Fibroblast of gingiva (primary cell): ENCODE measurements at regions not wholly inside any gene's neighbourhood (a gene's known extent, or its start where the extent isn't known, plus 50 kb on each side); places are given as distances from the start of the nearest gene placed in this dataset.
"Not testable (repeated sequence)": the region's sequence is repeated elsewhere in the genome, so short reads cannot be mapped to it uniquely, and the experiment has no call there.

Experiments used
- DNase-seq: peaks from one replicate; pipeline ENCODE4 v3.0.0-alpha.2; 2011; ENCODE audit warnings: low read depth

DNA sequence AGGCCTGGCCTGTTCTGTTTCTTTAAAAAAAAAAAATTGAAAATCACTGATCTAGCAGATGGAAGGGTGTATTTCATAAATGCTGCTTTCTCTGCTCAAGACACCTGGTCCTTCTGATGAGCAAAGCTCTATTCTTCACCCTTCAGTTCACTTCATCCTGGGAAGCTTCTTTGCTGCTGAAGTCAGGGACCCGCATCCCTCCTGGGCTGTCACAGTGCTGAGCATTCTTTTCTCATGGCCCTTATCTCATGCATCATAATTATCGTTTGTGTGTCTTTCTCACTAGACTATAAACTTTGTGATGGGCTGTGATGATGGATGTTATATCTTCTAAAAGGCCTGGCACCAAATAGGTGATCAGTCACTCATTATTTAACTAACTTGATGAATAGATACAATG is 461.0 kb downstream of the GADD45G start:
- DNase-seq, result no peak

GRCh38 chr9:90069085-90069484 is 464.3 kb downstream of the GADD45G start:
- DNase-seq, result no peak

GRCh38 chr9:90070056-90070455 is 465.2 kb downstream of the GADD45G start:
- no peak for DNase-seq

GRCh38 chr9:90070469-90070868 is 465.7 kb downstream of the GADD45G start:
- no peak for DNase-seq

DNA sequence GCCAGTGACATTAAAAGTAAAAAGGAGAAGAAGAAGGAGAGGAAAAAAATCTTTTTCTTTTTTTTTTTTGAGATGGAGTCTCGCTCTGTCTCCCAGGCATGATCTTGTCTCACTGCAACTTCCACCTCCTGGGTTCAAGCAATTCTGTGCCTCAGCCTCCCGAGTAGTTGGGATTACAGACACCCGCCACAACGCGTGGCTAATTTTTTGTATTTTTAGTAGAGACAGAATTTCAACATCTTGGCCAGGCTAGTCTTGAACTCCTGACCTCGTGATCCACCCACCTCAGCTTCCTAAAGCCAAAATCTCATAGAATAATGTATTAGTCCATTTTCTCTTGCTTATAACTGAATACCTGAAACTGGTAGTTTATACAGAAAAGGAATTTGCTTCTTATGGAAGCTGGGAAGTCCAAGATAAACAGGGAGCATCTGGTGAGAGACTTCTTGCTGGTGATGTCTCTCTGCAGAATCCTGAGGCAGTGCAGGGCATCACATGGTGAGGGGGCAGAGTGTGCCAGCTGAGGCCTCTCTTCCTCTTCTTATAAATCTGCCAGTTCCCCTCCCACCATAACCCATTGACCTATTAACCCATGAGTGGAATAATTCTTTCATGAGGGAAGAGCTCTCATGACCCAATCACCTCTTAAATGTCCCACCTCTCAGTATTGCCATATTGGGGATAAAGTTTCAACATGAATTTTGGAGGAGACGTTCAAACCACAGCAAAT is 466.3 kb downstream of the GADD45G start:
- DNase-seq, result no peak

DNA sequence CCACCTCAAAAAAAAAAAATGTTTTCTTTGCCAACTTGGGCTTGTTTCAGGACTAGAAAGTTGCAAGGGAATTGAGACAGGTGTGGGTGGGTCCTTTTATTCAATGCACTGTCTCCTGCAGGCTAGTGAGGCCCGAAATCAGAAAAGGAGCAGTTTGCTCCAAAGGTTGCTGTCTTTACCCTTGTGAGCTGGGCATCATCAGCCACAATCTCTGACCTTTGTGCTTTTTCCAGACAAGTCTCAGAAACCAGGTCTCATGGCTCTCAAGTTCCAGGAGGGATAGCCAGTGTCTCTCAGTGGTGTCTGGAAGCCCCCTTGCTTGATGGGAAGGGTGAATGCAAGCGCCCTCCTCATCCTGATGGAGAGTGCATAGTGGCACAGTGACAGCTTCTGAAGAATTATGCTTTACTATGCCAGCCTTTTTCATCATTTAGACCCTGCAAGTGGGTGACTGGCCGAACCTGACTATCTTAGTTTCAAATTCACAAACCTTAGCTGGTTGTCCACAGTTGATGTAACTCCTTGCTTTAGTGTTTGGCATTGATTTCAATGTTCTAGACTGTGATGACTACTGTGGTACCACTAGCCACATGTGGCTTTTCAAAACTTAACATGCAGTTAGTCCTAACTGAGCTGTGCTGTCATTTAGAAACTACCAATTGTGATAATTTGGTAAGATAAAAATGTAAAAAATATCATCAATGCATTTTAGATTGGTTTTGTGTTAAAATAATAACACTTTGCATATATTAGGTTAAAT is 468.6 kb downstream of the GADD45G start:
- DNase-seq, result no peak

GRCh38 chr9:90074316-90074962 is 469.6 kb downstream of the GADD45G start:
- no peak for DNase-seq

GRCh38 chr9:90077598-90077997 is 472.8 kb downstream of the GADD45G start:
- not testable (repeated sequence) for DNase-seq

DNA sequence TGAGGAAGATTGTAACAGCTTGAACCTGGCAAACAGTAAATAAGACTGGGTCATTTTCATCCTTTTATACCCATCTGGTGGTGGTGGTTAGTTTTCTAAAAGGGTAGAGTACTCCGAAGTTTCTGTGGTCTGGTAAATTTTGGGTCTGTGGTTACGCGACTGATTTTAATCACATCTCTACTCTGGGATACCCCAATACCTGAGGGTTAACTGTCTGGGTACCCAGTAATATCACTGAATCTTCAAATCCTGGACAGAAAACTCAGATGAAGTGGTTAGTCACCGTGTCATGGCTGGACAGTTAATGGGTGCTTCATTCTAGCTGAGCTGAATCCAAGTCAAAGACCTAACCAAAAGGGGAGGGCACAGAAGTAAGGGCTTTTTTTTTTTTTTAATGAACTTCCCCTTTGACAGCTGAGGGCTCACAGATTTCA is 474.2 kb downstream of the GADD45G start:
- no peak for DNase-seq

- no peak for DNase-seq
These were observed 480.8 kb downstream of the GADD45G start for GRCh38 chr9:90085633-90086032.

DNA sequence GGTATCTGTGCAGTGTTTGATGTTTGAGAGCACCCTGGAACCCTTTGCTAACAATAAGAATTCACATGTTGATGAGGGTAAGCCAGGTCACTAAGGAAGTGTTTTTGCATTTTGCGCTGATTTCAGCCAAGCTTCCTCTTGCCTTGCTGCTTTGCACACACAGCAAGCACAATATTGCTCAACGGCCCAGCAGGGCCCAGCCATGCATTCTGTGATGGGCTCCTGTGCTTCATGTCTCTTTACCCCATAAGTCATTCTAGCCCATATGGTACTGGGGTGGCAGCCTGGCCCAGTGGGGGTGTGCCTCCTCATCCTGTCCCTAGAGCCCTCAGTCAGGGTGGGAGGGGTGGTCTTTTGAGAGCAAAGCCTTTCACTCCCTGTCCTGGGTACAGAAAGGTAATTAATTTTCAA is 481.3 kb downstream of the GADD45G start:
- DNase-seq, result no peak

- no peak for DNase-seq
These were observed 483.6 kb downstream of the GADD45G start for GRCh38 chr9:90088434-90088833.

DNA sequence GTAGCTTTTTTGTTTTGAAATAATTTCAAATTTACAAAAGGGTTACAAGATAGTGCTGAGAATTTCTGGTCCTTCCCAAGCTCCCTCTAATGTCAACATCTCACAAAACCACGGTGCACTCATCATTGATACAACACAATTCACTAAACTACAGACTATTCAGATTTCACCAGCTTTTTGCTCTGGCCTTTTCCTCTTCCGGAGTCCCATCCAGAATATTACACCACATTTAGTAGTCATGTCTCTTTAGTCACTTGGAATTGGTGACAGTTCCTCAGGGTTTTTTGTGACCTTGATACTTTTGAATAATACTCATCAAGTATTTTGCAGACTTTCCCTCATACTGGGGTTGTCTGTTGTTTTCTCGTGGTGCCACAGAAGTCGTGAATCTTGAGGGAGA is 484.0 kb downstream of the GADD45G start:
- DNase-seq, result no peak

DNA sequence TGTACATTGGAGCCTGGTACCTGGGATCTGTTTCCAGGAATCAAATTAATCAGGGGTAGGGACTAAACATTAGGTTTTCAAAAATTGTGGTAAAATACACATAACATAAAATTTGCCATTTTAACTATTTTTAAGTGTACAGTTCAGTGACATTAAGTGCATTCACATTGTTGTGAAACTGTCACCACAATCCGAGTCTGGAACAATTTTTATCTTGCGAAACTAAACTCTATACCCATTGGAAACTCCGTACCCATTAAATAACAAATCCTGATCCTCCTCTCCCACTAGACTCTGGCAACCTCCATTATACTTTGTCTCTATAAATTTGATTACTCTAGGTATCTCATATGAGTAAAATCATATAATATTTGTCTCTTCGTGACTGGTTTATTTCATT is 486.2 kb downstream of the GADD45G start:
- DNase-seq, result no peak

DNA sequence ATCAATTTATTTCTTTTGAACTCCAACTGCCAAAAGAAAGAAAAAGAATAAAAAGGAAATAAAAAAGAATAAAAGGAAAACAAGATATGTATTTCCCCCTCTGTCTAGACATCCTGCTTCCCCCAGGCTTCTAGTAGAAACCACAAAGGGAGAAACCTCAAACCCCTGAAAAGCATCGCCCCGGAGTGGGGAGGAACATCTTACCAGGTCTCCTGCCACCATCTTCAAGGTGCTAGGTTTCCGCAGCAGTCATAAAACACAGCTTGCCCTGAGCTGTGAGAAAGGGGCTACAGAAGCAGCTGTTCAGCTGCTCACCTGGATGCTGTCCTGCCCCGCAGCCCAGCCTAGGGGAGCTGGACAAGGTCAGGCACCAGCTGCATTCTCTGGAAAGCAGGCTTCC is 487.7 kb downstream of the GADD45G start:
- DNase-seq, result no peak

GRCh38 chr9:90095682-90096081 is 490.9 kb downstream of the GADD45G start:
- DNase-seq, result no peak

- no peak for DNase-seq
These were observed 492.4 kb downstream of the GADD45G start for GRCh38 chr9:90097237-90097636.

- DNase-seq, result no peak
These were observed 493.6 kb downstream of the GADD45G start for GRCh38 chr9:90098408-90098807.

DNA sequence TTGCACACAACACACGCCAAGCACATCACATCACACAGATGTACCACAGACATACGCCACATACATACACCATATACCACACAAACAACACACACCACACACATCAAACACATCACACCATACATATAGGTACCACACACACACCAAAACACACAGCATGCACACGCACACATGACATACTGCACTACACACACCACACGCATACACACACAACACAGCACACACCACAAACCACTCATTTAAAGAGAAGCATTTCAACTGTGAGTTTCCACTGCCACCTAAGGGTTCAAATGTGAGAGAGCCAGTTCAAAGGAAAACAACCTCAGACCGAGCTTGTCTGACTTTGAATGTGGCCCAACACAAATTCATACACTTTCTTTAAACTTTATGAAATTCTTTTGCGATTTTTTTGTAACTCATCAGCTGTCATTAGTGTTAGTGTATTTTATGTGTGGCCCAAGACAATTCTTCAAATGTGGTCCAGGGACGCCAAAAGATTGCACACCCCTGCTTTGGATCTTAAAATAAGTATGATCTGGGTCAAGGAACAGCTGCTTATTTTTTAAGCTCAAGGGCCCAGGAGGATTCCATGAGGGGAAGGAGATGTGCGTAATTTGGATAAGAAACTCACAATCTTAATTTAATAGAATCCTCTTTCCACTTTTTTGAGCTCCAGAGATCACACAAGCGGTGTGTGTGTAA is 494.6 kb downstream of the GADD45G start:
- no peak for DNase-seq

DNA sequence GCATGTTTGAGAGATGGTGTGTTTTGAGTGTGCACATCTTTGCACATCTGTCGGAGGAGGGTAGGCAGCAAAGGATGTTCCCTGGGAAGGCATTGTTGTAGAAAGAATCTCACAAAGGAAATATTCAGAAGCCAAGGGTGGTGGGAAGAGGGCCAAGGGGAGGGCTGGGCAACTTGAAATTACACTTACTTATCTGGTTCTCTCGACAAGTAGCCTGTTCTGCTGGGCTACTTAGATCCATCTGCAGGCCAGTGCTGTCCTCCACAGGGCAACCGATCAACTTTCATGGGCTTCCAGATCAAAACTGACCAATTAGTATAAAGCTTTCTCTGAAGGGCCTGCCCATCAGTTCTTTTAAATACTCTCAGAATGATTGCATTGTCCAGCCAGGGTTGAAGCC is 495.2 kb downstream of the GADD45G start:
- DNase-seq, result no peak

DNA sequence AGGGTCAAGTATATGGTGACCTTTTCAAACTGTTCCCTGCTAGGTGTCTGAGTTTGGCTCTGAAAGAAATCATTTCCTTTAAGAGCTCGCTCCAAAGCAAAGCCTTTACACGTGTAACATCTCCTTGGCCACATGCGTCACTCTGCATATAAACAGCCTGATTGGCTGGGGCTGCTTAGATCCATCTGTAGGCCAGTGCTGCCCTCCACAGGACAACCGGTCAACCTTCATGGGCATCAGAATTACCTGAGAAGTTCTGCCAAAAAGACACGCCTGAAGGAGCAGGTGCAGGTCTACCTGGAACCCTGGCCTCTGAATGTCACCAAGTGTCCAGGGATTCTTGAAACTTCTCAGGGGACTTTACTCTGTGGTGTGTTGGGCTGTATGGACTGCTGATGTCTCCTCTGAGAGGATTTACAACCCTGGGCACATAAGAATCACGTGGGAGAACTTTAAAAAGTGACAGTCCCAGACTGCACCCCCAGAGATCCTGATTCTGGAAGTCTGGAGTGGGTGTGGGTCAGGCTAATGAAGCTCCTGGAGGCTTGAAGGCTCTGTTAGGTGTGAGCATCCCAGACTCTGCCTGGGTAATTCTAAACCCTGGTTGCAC is 497.6 kb downstream of the GADD45G start:
- DNase-seq, result peak; percentile 59

DNA sequence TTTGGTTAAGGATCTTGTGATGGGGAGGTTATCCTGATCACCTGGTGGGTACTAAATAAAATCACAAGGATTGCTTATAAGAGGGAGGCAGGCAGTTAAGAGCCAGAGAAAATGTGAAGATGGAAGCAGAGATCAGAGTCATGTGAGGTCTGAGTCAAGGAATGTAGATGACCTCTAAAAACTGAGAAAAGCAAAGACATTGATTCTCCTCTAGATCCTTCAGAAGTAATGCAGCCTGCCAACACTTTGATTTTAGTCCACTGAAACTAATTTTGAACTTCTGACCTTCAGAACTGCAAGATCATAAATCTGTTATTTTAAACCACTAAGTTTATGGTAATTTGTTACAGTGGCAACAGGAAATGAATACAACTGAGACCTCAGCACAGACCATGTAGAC is 499.0 kb downstream of the GADD45G start:
- no peak for DNase-seq
